Endothelial cell of umbilical vein (primary cell): ENCODE measurements at regions not wholly inside any gene's neighbourhood (a gene's known extent, or its start where the extent isn't known, plus 50 kb on each side); places are given as distances from the start of the nearest gene placed in this dataset.

Source experiments
- CTCF ChIP-seq, 2 donors: IDR thresholded peaks; 1 replicate in 1 of 2; 2 replicates in 1 of 2; pipeline ENCODE4 v1.5.1; 2011; ENCODE audit warnings: low read length in 2 of 2, mild to moderate bottlenecking in 2 of 2, moderate library complexity in 2 of 2, control low read depth in 1 of 2, inconsistent platforms in 1 of 2, low read depth in 1 of 2; ENCODE audit not compliant: insufficient read depth in 1 of 2; ENCODE audit errors: extremely low read depth in 1 of 2
- POLR2AphosphoS5 ChIP-seq: IDR thresholded peaks from 2 replicates; pipeline ENCODE4 v1.6.1; 2012; ENCODE audit warnings: low read depth, mild to moderate bottlenecking, control low read depth, low read length, moderate library complexity; ENCODE audit not compliant: insufficient read depth

DNA sequence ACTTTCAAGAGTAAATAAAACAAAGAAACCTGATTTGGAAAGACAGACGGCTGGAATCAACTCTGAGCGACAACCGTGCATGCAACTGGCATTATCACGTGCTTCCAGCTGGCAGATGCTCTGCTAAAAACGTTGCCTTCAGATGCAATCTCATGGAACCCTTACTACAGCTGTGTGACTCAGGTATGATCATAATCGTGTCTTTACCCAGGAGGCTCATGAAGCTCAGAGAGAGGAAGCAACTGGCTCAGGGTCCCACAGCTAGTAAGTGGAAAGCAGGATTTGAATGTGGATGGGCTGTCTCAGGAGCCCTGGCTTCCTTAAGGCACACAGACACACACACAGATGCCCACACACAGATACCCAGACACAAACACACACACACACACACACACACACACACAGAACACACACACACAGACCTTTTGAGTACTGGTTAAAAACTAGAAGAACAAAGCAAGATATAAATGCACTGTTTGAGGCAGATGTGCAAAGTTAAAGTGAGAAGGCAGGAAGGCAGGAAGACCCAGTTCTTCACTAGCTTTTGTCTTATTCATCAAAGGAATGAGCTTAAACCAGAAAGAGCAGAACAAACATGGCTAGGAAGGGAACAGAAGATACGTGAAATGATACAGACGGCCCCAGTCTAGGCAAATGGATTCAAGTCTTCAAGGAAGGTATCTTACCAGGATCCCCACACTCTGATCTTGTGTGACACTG, 275.2 kb downstream of the MAF start:
- no peak for TF ChIP-seq CTCF (IDR thresholded peaks at IDR 0.05; ENCODE audit: extremely low read depth in 1 of 2, insufficient read depth in 1 of 2, low read depth in 1 of 2, low read length in 2 of 2)
- no peak for TF ChIP-seq POLR2AphosphoS5
